Trophoblast cell (in vitro differentiated cells and primary cell): ENCODE measurements at regions not wholly inside any gene's neighbourhood (a gene's known extent, or its start where the extent isn't known, plus 50 kb on each side); places are given as distances from the start of the nearest gene placed in this dataset.
"Not testable (repeated sequence)": the region's sequence is repeated elsewhere in the genome, so short reads cannot be mapped to it uniquely, and the experiment has no call there.

Source experiments
- DNase-seq, 2 donors: peaks; one replicate each; pipeline ENCODE4 v3.0.0-alpha.2; 2016
- H2AFZ ChIP-seq: 2 replicates; pipeline ENCODE4 v1.6.1; 2013; ENCODE audit warnings: low read length, moderate library complexity, mild to moderate bottlenecking; ENCODE audit not compliant: insufficient read depth, poor library complexity
- H2AK5ac ChIP-seq: 2 replicates; pipeline ENCODE4 v1.6.1; 2013; ENCODE audit warnings: mild to moderate bottlenecking, low read length
- H2BK120ac ChIP-seq: 2 replicates; pipeline ENCODE4 v1.6.1; 2013; ENCODE audit warnings: low read length, mild to moderate bottlenecking, moderate library complexity; ENCODE audit not compliant: insufficient read depth, poor library complexity
- H2BK12ac ChIP-seq: 2 replicates; pipeline ENCODE4 v1.6.1; 2013; ENCODE audit warnings: mild to moderate bottlenecking, low read length, moderate library complexity
- H2BK5ac ChIP-seq: 2 replicates; pipeline ENCODE4 v1.6.1; 2013; ENCODE audit warnings: low read length, low read depth, moderate library complexity, mild to moderate bottlenecking; ENCODE audit not compliant: poor library complexity
- H3K14ac ChIP-seq: 2 replicates; pipeline ENCODE4 v1.6.1; 2013; ENCODE audit warnings: mild to moderate bottlenecking, low read length
- H3K18ac ChIP-seq: 2 replicates; pipeline ENCODE4 v1.6.1; 2013; ENCODE audit warnings: mild to moderate bottlenecking, low read length
- H3K23ac ChIP-seq: 2 replicates; pipeline ENCODE4 v1.6.1; 2013; ENCODE audit warnings: low read length
- H3K27ac ChIP-seq: 2 replicates; pipeline ENCODE4 v1.5.1; 2013; ENCODE audit warnings: low read depth, mild to moderate bottlenecking, inconsistent platforms, low read length, moderate library complexity
- H3K27me3 ChIP-seq: 2 replicates; pipeline ENCODE4 v1.6.1; 2013; ENCODE audit warnings: inconsistent platforms, mild to moderate bottlenecking, low read length, moderate library complexity; ENCODE audit not compliant: insufficient read depth
- H3K36me3 ChIP-seq, 2 experiments: 1 replicate in 1 of 2; 2 replicates in 1 of 2; pipeline ENCODE4 v1.6.1; 2013; ENCODE audit warnings: low read length in 2 of 2, mild to moderate bottlenecking in 2 of 2, moderate library complexity in 1 of 2; ENCODE audit not compliant: insufficient read depth in 2 of 2, control insufficient read depth in 1 of 2
- H3K4ac ChIP-seq: 2 replicates; pipeline ENCODE4 v1.6.1; 2013; ENCODE audit warnings: low read depth, mild to moderate bottlenecking, low read length, moderate library complexity
- H3K4me1 ChIP-seq, 2 experiments: 1 replicate in 1 of 2; 2 replicates in 1 of 2; pipeline ENCODE4 v1.6.1; 2013; ENCODE audit warnings: low read length in 2 of 2, mild to moderate bottlenecking in 2 of 2, moderate library complexity in 1 of 2; ENCODE audit not compliant: insufficient read depth in 2 of 2, control insufficient read depth in 1 of 2
- H3K4me2 ChIP-seq: 2 replicates; pipeline ENCODE4 v1.6.1; 2013; ENCODE audit warnings: inconsistent platforms, mild to moderate bottlenecking, low read length, moderate library complexity
- H3K4me3 ChIP-seq: 2 replicates; pipeline ENCODE4 v1.5.1; 2013; ENCODE audit warnings: mild to moderate bottlenecking, low read depth, low read length, inconsistent platforms
- H3K79me1 ChIP-seq: one replicate; pipeline ENCODE4 v1.6.1; 2013; ENCODE audit warnings: low read length
- H3K79me2 ChIP-seq: 2 replicates; pipeline ENCODE4 v1.6.1; 2013; ENCODE audit warnings: low read length, mild to moderate bottlenecking; ENCODE audit not compliant: control insufficient read depth, insufficient read depth, poor library complexity
- H3K9ac ChIP-seq: 2 replicates; pipeline ENCODE4 v1.6.1; 2013; ENCODE audit warnings: mild to moderate bottlenecking, low read length
- H3K9me3 ChIP-seq: 2 replicates; pipeline ENCODE4 v1.6.1; 2013; ENCODE audit warnings: low read depth, mild to moderate bottlenecking, control low read depth, inconsistent platforms, low read length; ENCODE audit not compliant: insufficient read depth
- H4K12ac ChIP-seq: 2 replicates; pipeline ENCODE4 v1.6.1; 2013; ENCODE audit warnings: low read depth, mild to moderate bottlenecking, low read length, moderate library complexity
- H4K8ac ChIP-seq: 2 replicates; pipeline ENCODE4 v1.6.1; 2013; ENCODE audit warnings: low read depth, mild to moderate bottlenecking, low read length, moderate library complexity
- H4K91ac ChIP-seq: one replicate; pipeline ENCODE4 v1.6.1; 2013; ENCODE audit warnings: low read depth, mild to moderate bottlenecking, low read length, moderate library complexity
- WGBS: extraction: QIAGEN DNeasy Blood & Tissue Kit; methylation state at CpG from one replicate; pipeline ENCODE4 v1.1.7; 2013; ENCODE audit warnings: missing lambda C conversion rate; ENCODE audit not compliant: insufficient read length, insufficient coverage; ENCODE audit errors: extremely low coverage; 5-methylcytosine and 5-hydroxymethylcytosine counted together

DNA sequence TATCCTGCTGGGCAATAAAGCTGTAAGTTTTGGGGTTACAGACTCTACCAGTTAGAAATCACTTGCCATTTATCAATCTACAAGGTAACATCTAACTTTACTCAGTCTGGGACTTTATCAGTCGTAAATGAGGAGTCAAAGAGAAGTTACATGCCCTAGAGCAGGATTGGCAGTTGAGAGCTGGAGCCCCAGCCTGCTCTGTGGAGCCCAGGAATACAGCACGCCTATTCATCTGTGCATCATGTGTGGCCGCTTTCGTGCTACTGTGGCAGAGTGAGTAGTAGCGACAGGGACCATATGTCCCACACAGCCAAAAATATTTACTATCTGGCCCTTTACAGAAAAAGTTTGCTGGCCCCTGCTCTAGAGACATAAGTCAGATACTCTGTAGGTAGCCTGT lies 152.5 kb upstream of the NTRK2 start:
- no peak overlapping the region for H4K12ac ChIP-seq
- no peak overlapping the region for H3K27ac ChIP-seq
- H3K4ac ChIP-seq, result no peak overlapping the region
- H4K8ac ChIP-seq, result no peak overlapping the region
- no peaks in the 10 kb centered on the region for H3K4me1 ChIP-seq
- no peak overlapping the region for H2AK5ac ChIP-seq
- H4K91ac ChIP-seq, result no peak overlapping the region
- no peak overlapping the region for H2BK12ac ChIP-seq
- no peaks in the 10 kb centered on the region for H3K79me2 ChIP-seq
- no peak overlapping the region for H3K4me2 ChIP-seq
- H3K9me3 ChIP-seq, result peaks cover 3% of the 10 kb centered on the region
- no peak overlapping the region for H3K9ac ChIP-seq
- no peak overlapping the region for H2BK5ac ChIP-seq
- H3K27me3 ChIP-seq, result no peaks in the 10 kb centered on the region
- no peaks in the 10 kb centered on the region for H3K36me3 ChIP-seq
- no peak overlapping the region for H3K23ac ChIP-seq
- no CpG with 5 or more reads among the region's 5 CpGs for WGBS
- H3K18ac ChIP-seq, result no peak overlapping the region
- no peak overlapping the region for H2AFZ ChIP-seq
- no peaks in the 10 kb centered on the region for H3K79me1 ChIP-seq
- H3K14ac ChIP-seq, result no peak overlapping the region
- no peak overlapping the region for H3K4me3 ChIP-seq
- no peak for DNase-seq
- H2BK120ac ChIP-seq, result no peak overlapping the region

DNA sequence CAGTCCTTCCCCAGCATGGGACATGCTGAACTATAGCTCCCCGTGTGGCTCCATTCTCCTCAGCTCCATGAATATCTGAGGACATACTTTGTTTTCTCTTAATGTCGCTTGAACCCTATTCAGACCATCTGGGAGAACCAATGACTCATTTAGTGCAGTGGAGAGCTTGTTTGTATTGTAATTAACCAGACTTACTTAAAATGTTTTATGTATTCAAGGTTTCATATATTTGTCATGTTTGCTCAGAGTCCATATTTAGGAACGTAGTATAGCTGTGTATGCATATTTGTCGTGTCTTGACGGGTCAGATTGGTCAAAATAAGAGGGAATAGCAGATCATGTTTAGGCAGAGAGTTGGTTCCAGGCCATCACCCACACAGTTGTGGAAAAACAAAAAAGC lies 150.1 kb upstream of the NTRK2 start:
- Histone ChIP-seq H3K4me3 (no peak overlapping the region), H3K27ac (no peak overlapping the region), H3K14ac (no peak overlapping the region), H2BK12ac (no peak overlapping the region), H4K8ac (no peak overlapping the region), H4K12ac (no peak overlapping the region), H2AFZ (no peak overlapping the region), H3K4me2 (no peak overlapping the region), H3K23ac (no peak overlapping the region), H3K18ac (no peak overlapping the region), H2AK5ac (no peak overlapping the region), H3K4me1 (no peaks in the 10 kb centered on the region), H4K91ac (no peak overlapping the region), H3K79me2 (no peaks in the 10 kb centered on the region), H3K4ac (no peak overlapping the region), H3K9me3 (peaks cover 3% of the 10 kb centered on the region), H3K79me1 (no peaks in the 10 kb centered on the region), H3K36me3 (no peaks in the 10 kb centered on the region), H3K9ac (no peak overlapping the region), H2BK5ac (no peak overlapping the region), H2BK120ac (no peak overlapping the region), H3K27me3 (no peaks in the 10 kb centered on the region)
- no CpG with 5 or more reads among the region's 5 CpGs for WGBS
- no peak for DNase-seq

DNA sequence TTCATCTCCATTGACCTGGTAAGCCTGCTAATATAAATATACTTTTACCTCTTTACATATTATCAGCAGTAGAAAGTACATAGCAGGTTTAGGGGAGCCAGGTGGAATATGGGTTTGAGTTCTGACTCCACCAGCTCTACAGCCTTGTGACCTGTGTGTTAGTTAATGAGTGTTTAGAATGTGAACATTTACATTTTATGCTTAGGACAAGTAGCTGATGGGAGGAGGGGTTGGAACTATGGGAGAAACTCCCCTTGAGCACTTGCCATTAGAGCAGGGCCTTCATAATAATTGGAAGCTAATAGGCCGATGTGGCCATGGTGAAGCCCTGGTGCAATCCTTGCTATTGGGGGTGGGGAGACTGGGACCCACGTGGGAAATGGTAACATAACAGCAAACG lies 148.3 kb upstream of the NTRK2 start:
- WGBS, result no CpG with 5 or more reads among the region's 3 CpGs

DNA sequence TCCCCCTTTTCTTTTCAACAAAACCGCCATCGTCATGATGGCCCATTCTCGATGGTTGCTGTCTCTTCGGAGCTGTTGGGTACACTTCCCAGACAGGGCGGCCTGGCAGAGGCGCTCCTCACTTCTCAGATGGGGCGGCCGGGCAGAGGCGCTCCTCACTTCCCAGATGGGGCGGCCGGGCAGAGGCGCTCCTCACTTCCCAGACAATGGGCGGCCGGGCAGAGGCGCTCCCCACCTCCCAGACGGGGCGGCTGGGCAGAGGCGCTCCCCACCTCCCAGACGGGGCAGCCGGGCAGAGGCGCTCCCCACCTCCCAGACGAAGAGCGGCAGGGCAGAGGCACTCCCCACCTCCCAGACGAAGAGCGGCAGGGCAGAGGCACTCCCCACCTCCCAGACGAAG lies 143.3 kb upstream of the NTRK2 start:
- H3K4me1 ChIP-seq, H4K12ac ChIP-seq, H3K23ac ChIP-seq, H4K91ac ChIP-seq, H3K36me3 ChIP-seq, H3K27ac ChIP-seq, H3K18ac ChIP-seq, H3K79me2 ChIP-seq, H3K79me1 ChIP-seq, H3K4ac ChIP-seq, DNase-seq, H2BK120ac ChIP-seq, H2AFZ ChIP-seq, H2AK5ac ChIP-seq, H3K14ac ChIP-seq, H3K27me3 ChIP-seq, H2BK12ac ChIP-seq, H3K4me3 ChIP-seq, H3K9ac ChIP-seq, H4K8ac ChIP-seq, H3K4me2 ChIP-seq, H2BK5ac ChIP-seq: not testable (repeated sequence)
- H3K9me3 ChIP-seq, result peaks cover 12% of the 10 kb centered on the region
- no CpG with 5 or more reads among the region's 26 CpGs for WGBS

More for the DNA sequence above, 148.3 kb upstream of the NTRK2 start:
- H3K27ac ChIP-seq, result no peak overlapping the region
- H3K9me3 ChIP-seq, result peaks cover 3% of the 10 kb centered on the region
- no peak overlapping the region for H3K18ac ChIP-seq
- no peak overlapping the region for H2BK120ac ChIP-seq
- H3K4me3 ChIP-seq, result no peak overlapping the region
- H3K14ac ChIP-seq, result no peak overlapping the region
- no peak for DNase-seq
- no peak overlapping the region for H4K8ac ChIP-seq
- no peak overlapping the region for H2AFZ ChIP-seq
- H3K4me1 ChIP-seq, result no peaks in the 10 kb centered on the region
- no peak overlapping the region for H3K23ac ChIP-seq
- H3K79me2 ChIP-seq, result no peaks in the 10 kb centered on the region
- no peak overlapping the region for H3K4me2 ChIP-seq
- H3K36me3 ChIP-seq, result no peaks in the 10 kb centered on the region
- H3K79me1 ChIP-seq, result no peaks in the 10 kb centered on the region
- H2BK12ac ChIP-seq, result no peak overlapping the region
- H4K12ac ChIP-seq, result no peak overlapping the region
- H3K4ac ChIP-seq, result no peak overlapping the region
- no peak overlapping the region for H4K91ac ChIP-seq
- no peaks in the 10 kb centered on the region for H3K27me3 ChIP-seq
- H2BK5ac ChIP-seq, result no peak overlapping the region
- H3K9ac ChIP-seq, result no peak overlapping the region
- no peak overlapping the region for H2AK5ac ChIP-seq
